Adrenal gland (tissue), 5 donors: ENCODE measurements at regions not wholly inside any gene's neighbourhood (a gene's known extent, or its start where the extent isn't known, plus 50 kb on each side); places are given as distances from the start of the nearest gene placed in this dataset.

Experiments
- CTCF ChIP-seq, 6 experiments: fragments of 450-650 bp in 4 of 6; fragments of 200-600 bp in 2 of 6; sonication (generic) in 1 of 6; IDR thresholded peaks; 1 replicate in 5 of 6; 2 replicates in 1 of 6; pipeline versions ENCODE4 v1.5.1 to v1.8.0; 2016 to 2021; ENCODE audit warnings: antibody characterized with exemption in 6 of 6, mild to moderate bottlenecking in 2 of 6, moderate library complexity in 1 of 6
- POLR2A ChIP-seq, 2 donors: fragments of 450-650 bp; IDR thresholded peaks; one replicate each; pipeline ENCODE4 v1.6.1; 2017; ENCODE audit warnings: antibody characterized with exemption in 2 of 2, mild to moderate bottlenecking in 2 of 2, moderate library complexity in 1 of 2
- donor health status: DM: no; HTN: no; CAD: no.

GRCh38 chr14:57085801-57086200, 182.9 kb downstream of the EXOC5 start:
- TF ChIP-seq CTCF (IDR thresholded peaks at IDR 0.05), result no peak
- TF ChIP-seq POLR2A (IDR thresholded peaks at IDR 0.05), result no peak
